K562 (cell line): ENCODE measurements at regions not wholly inside any gene's neighbourhood (a gene's known extent, or its start where the extent isn't known, plus 50 kb on each side); places are given as distances from the start of the nearest gene placed in this dataset.

ENCODE experiments used
- CTCF ChIP-seq, 3 experiments: IDR thresholded peaks in 2 of 3; conservative IDR thresholded peaks in 1 of 3; 2 replicates each; pipeline ENCODE4 v1.5.1; 2011 to 2012; ENCODE audit warnings: low read length in 3 of 3, mild to moderate bottlenecking in 3 of 3, control low read depth in 2 of 3, improper control_type of control experiment in 1 of 3, inconsistent platforms in 1 of 3, low read depth in 1 of 3, mixed read lengths in 1 of 3, moderate library complexity in 1 of 3; ENCODE audit not compliant: insufficient read depth in 2 of 3
- RAD21 ChIP-seq, 2 experiments: fragments of 250-450 bp in 1 of 2; fragments of 450-650 bp in 1 of 2; sonication (Bioruptor Pico) in 1 of 2; formaldehyde crosslinking in 1 of 2; IDR thresholded peaks in 1 of 2; conservative IDR thresholded peaks in 1 of 2; 2 replicates each; pipeline versions ENCODE4 v1.4.0 to v1.8.0; 2020 to 2022; ENCODE audit warnings: mild to moderate bottlenecking in 2 of 2, moderate library complexity in 1 of 2
- USF1 ChIP-seq: sonication (generic); formaldehyde crosslinking; IDR thresholded peaks from 2 replicates; pipeline ENCODE4 v1.9.0; 2022; ENCODE audit warnings: mild to moderate bottlenecking, missing genetic modification reagents

GRCh38 chr9:25543806-25544205, 134.4 kb downstream of the TUSC1 start:
- TF ChIP-seq CTCF (IDR thresholded peaks at IDR 0.05 in 2 of 3, conservative IDR thresholded peaks at IDR 0.05 in 1 of 3; ENCODE audit: insufficient read depth in 2 of 3, low read depth in 1 of 3, low read length in 3 of 3) (no peak), RAD21 (CRISPR knock-in tag; conservative IDR thresholded peaks at IDR 0.05 in 1 of 2, IDR thresholded peaks at IDR 0.05 in 1 of 2) (no peak), USF1 (CRISPR knock-in tag) (no peak)
